ENCODE measurements at regions not wholly inside any gene's neighbourhood (a gene's known extent, or its start where the extent isn't known, plus 50 kb on each side); places are given as distances from the start of the nearest gene placed in this dataset.

DNA sequence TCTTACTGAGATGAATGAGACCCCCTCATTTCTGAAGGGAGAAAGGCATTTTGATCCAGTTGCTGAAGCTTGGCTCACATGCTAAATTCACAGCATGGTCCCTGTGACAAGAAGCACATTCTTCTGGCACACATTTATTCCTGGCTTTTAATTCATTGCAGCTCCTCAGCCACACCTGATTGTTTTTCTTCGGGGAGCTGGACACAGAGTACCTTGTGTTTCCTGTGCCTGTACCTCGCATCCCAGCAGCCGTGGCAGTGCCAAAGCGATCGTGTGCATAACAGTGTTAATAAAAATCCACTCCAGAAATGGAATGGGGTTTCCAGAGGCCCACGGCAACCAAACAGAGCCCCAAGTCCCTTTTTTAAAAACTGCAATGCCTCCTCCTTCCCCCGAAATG lies 615.3 kb upstream of the MGMT start:
- DNase-seq (ENCODE audit: low read depth in 2 of 2): no peak

DNA sequence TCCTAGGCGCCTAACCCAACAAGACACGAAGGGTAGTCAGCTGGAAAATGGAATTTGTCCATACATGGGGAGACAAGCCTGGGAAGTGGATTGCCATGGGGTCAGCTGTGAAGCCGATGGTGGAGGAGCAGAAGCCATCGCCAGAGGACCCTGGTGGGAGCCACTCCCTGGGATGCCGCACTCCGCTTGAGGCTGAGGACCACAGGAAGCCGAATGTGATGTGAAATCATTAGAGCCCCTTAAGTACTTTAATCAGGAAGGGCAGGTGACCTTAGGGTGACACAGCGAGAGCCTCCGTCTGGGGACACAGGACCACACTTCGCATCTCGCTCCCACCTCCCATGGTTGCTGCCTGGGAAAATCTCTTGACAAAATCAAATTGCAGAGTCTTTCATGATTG lies 614.6 kb upstream of the MGMT start:
- DNase-seq (ENCODE audit: low read depth in 2 of 2): no peak

DNA sequence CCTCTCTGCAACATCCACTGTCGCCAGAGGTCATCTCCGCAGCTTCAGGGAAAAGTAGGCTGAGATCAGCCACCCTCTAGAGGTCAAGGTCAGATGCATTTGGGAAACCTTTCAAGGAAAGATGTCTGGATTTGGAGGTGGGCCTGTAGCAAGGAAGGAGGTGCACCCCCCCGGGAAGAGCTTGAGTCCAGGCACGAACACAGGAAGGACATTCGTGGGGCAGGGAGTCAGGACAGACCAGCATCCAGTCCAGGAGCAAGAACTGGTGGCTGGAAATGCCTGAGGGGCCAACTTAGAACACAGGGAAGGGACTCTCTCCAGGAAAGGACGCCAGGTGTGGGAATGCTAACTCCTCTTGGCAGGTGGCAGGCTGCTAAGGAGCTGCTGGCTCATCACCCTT lies 614.1 kb upstream of the MGMT start:
- no peak for DNase-seq (ENCODE audit: low read depth in 2 of 2)

DNA sequence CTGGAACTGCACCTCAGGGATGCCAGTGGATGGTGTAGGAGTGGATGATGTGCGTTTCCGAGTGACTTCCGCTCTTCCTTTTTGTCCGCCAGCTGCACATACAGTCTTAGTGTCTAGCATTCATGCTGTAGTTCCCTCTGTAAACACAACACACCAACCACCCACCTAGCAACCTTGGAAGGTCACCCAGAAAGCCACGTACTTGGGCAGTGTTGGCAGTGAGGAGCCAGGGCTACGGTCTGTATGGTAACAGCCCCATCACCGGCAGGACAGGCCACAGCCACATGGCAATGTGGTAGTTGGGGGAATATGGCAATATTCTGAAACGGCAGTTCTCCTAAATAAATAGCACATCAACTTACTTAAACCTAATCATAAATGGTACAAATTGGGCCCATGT lies 613.5 kb upstream of the MGMT start:
- DNase-seq (ENCODE audit: low read depth in 2 of 2): no peak

DNA sequence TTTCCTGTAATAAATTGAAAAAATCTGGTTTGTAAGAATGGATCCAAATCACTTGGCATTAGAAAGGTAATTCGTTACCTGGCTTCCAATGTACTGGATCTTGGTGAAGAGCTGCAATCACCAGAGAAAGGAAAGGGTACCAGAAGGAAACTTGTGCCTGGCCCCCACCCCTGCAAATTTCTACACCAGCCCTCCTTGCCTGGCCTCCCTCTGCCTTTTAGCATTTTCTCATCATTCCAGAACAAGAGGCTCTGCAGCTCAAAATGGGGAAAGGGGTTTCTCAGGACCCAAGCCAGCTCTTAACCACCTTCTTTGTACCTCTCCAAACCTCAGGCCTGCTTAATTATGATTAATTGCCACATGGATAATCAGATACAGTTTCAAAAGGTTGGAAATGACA lies 612.8 kb upstream of the MGMT start:
- DNase-seq (ENCODE audit: low read depth in 2 of 2): no peak

DNA sequence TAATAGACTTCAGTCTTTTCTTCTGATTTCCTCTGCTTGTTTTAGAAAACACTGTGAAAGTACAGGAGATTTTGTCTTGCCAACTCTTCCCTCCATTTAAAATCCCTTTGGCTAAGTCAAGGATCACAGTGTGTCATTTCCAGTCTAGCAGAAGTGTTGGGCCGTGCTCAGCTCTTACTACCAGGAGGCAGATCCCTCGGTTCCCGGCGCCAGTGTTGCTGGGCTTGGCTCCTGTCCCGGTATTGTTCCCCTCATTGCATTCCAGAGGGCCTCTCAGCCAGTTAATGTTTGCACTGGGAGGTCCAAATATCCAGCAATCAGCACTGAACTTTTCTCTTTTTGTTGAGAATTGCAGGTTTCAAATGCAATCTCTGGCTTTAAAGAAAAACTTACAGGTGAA lies 612.1 kb upstream of the MGMT start:
- DNase-seq (ENCODE audit: low read depth in 2 of 2): no peak

DNA sequence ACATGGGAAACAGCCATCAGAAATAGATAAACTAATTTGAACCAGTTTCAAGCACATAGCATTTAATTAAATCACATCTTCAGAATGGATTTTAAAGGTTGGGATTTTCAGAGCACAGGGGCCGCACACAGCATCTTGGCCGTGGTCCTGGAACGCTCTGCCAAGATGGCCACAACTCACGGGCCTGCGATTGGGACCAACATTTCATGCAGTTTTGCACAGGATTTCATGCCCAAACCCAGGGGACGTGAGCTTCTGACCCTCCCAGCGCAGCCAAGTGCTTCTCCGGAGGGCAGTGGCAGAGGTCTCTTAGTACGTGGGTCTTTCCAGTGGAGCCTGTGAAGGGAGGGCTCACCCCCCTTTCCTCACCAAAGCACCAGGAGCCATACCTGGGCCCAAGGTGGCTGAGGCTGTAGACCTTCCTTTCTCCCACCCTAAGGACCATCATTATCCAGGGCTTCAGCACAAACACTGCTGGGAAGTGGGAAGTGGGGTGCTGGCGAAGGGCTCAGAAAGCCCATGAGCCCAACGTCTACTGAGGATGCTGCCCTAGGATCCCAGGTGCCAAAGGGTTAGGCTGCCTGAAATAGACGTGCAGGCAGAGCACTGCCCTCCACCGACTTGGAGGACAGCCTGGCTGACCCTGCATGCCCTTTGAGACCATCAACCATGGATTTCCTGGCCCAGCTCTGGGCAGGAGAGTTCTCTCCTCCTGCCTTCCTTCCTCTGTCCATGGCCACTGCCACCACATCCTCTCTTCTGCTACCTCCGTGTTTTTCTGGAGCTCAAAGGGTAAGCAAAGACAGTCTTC lies 611.2 kb upstream of the MGMT start:
- DNase-seq (ENCODE audit: low read depth in 2 of 2): no peak

DNA sequence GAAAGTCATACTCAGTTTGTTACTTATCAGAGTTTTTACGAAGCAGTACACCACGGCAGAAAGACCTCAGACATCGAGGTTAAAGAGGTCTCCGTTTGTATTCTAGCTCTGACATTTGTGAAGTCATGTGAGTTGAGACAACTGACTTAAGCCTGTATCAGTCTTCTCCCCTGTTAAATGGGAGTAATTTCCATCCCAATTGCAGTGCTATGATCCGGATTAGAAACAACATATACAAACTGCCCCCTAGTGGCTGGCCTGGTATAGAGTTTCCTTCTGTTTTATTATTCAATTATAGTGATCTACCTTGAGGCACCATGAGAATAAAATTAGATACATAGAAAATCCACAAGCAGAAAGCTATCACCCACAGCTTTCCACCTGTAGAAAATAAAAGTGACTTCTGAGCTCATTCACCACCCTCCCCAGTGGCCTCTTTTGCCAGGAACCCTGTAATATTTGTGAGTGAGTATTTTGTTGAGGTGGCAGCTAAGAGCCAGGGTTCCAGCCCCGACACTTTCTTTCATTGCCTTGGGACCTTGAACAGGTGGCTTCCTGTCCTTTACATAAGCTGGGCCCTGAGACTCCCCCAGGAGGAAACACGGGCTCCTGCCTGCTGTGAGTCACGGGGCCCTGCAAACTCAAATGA lies 607.2 kb upstream of the MGMT start:
- DNase-seq (ENCODE audit: low read depth in 2 of 2): no peak

DNA sequence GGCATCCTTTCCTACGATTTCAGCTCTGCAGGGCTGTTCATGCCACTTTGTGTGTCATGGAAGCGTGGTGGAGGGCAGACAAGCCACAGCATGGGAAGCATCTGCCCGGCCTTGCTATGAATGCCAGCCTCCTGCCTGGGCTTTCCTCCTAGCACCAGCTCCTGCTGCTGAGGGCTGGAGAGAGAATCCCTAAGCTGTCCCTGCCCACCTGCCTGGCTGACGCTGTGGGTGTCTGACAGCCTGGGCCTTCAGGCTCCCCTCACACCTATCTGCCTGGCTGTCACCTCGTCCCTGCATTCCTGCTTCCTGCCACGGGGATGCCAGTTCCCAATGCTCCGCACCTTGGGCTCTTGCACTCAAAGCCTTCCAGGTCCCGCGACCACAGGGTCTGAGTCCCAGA lies 606.5 kb upstream of the MGMT start:
- no peak for DNase-seq (ENCODE audit: low read depth in 2 of 2)

DNA sequence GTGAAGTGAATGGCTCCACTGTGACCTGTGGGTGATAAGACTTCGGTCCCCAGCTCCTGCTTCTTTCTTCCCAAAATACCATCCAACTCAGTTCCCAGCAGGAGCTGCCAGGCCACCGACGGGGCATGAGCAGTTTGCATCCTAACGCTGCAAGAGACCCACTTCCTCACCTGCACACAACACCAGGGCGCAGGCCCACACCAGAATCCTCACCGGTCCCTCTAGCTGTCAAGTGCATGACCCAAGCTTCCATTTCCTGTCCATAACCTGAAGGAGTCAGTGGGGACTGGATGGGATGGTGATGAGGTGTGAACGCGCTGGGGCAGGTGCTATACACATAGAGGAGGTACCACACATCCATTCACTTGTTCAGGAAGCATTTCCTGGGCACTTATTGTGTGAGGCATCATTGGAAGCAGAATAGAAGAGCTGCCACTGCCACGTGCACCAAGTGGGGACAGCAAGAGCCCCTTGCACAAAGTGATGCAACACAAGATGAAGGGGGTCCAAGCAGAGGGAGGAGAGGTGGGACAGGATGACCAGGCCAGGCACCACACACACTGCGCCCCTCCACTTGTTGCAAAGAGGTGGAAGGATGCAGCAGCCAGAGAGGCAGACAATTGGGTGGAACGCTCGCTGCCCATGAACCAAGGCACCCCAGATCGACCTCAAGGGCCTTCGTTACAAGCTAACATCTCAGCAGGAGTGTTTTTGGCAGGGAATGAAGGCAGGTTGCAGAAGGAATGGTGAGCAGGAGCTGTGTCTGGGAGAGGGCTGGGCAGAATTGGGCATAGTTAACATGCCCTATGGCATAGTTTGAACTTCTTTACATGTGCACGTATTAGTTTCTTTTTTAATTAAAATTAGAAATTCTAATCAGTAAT lies 605.8 kb upstream of the MGMT start:
- DNase-seq (ENCODE audit: low read depth in 2 of 2): no peak

DNA sequence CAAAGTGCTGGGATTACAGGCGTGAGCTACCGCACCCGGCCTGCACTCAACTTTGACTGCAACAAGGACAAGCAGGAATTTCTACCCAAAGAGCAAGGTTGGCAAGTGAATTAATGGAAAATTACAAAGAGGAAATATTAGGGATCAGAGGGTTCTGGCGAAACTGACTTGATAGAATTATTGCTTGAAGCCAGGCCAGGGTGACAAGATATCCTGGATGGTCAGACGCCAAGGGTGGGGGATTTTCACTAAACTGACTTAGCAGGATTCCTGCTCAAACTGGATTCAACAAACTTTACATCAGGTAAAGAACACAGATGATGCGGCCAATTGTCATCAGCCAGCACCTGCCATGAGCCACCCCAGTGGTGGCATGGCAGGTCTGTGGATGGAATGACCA lies 603.6 kb upstream of the MGMT start:
- no peak for DNase-seq (ENCODE audit: low read depth in 2 of 2)

DNA sequence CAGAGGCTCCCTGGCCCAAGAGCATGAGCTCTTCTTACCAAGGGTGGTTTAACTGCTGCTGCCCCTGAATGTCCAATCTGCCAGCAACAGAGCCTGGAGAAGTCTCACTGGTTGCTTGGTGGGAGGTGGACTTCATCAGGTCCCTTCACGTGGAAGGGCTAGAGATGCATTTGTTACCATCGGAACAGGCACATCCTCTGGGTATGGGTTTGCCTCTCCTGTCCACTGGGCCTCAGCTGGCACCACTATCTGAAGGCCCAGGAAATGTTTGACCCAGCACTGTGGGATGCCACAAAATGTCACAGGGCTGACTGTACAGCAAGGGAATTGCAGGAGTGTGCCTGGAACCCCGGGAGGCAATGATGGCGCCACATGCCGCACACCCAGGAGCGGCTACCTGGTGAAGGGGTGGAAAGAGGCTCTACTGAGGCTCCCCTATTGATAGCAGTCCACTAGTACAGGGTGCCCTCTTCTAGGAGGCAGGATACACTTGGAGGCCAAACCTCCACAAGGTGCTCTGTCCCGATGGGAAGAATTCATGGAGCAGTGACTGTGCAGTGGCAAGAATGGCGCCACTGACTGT lies 603.1 kb upstream of the MGMT start:
- DNase-seq (ENCODE audit: low read depth in 2 of 2): no peak

DNA sequence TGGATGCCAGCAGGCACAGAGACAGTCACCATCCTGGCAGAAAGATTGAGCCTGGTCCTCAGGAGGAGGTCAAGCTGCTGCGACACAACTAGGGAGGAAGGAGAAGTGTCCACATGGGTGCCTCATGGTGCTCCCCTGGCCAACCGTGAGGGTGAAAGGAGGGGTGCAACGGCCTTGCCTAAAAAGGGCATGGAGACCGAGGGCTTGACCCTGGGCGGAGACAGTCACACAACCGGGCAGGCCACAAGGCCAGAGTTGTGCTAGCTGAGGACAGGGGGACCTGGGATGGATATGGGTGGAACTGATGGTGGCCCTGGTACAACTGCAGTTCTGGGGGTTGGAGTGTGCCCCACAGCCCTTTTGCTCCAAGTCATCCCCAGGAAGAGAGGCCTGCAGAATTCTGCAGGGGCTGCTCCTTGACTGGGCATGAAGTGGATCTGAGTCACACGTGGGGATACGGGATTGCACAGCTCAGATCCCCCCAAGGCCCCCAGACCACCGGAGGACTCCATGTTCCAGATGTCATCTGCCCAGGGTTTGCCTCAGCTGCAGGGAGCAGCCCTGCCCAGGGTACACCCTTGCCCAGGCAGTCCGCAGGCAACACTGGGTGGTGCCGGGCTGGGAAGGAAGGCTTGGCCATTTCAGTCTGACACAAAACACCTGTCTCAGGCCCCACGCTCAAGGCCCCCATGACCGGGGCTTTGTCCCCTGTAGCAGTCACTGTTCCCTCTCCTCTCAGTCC lies 602.3 kb upstream of the MGMT start:
- no peak for DNase-seq (ENCODE audit: low read depth in 2 of 2)

DNA sequence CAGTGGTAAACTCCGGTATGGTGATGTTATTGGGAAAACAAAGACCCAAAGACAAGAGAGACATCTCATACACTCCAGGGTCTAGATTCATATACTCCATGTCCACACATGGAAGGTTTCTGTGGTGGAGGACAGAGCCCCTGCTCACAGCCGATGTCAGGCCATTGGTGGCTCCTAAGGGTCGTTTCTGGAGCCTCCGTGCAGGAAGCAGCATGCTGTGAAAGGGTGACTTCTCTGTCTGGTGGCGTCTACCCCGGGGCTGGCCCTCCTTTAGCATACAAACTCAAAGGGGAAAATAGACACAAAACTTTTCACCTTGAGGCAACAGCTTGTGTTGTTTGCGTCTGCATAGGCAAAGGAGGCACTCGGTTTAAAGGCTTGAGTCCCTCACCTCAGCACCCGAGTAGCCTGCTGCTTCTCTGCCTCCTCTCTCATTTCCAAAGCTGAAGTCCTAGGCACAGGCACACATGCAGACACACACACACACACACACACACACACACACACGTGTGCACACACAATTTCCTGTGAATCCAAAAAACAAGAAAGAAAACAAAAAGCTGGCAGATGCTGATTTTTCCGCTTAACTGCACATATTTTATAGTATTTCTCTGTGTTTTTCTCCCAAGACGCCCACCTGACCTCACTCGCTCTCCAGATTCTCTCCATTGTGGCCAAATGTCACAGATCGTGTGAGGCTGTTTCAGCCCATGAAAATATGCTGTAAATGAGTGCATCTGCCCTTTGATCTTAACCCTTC lies 601.4 kb upstream of the MGMT start:
- no peak for DNase-seq (ENCODE audit: low read depth in 2 of 2)

DNA sequence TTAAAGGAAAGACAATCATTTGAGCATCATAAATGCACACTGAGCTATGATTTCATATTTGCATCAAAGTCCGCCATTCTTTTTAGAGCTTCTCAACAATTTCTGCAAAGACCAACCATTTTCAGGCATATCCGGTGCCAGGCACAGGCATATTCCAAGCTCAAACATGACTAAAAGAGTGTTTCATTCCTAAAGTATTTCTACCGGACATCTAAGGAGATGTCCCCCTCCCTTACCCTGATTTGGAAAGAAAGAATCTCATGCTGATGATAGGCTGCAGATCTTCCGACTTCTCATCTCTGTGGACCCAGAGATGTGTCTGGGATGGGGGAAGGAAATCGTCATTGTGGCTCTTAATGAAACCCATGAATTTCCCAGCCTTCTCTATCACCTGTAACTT lies 600.5 kb upstream of the MGMT start:
- DNase-seq (ENCODE audit: low read depth in 2 of 2): no peak

DNA sequence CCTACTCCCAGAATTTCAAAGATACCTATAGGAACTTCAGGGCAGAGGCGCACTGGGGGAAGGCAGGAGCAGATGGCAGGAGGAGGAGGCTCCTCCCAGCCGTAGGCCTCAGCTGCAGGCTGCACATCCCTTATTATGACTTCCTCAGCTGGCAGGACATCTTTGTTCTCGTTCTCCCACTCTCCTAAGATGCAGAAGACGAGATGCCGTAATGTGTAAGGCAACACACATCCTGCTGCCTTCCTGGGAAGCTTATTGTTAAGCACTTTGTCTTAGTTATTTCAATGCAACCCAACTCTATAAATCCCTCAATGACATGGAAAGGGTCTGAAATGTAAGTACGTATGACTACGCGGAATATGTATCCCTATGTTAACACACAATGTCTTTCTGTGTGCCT lies 599.8 kb upstream of the MGMT start:
- DNase-seq (ENCODE audit: low read depth in 2 of 2): no peak

DNA sequence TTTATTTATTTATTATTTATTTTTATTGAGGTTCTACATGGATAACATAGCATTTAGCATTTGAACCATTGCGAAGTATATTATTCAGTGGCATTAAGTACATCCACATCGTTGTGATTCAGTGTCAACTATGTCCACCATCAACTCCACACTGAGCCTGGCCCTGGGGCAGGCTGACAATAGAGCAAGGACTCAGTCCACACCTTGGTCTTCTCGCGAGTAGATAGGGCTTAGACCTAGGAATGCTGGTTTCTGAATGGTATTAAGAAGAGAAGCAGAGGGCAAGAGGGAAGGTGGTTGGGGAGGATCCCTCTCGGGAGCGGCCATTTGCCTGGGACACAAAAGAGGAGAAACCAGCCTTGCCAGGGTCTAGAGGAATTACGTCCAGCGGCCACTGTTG lies 599.2 kb upstream of the MGMT start:
- DNase-seq (ENCODE audit: low read depth in 2 of 2): no peak

DNA sequence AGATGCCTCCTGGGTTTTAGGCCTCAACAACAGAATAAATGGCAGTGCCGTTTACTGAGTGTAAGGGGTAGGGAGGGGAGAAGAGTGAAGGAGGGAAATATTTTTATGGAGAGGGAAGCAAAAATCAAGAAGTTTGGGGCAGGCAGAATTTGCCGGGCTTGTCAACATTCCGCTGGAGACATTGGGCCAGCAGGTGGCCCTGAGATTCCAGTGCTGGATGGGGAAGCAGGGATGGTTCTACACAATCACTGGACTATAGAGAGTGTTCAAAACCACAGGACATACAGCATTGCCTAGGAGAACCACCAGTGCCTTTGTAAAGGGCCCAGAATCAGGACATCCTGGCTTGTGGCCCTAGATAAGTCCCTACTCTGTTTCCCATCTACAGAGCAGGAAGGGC lies 598.6 kb upstream of the MGMT start:
- DNase-seq (ENCODE audit: low read depth in 2 of 2): no peak

DNA sequence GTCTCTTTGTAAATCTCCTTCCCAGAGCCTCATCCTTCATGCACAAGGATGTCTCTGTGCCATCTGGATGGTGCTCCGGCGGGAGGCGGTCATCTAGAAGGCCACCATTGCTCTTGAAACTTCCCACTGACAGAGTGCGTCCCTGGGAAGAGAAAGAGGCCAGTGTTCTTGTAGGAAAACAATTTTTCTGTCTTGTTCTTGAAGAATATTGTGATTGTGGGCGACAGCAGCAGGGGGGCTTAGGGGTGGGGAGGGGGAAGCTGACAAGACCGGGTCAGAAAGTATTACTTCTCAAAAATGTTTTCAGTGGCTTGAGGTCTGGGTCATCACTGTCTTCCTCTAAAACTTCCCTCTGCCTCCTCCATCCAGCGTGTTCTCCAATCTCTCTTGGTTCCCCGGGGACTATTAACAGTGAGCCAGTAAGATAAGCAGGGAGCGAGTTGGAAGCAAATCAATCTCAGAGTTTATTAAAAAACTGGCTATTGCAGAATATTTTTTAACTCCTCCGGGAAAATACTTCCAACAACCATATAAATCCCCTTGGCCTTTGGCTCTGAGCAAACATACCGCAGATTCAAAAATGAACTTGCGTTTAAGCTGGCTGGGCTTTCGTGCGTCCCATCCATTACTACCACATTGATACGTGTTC lies 597.8 kb upstream of the MGMT start:
- DNase-seq (ENCODE audit: low read depth in 2 of 2): no peak

DNA sequence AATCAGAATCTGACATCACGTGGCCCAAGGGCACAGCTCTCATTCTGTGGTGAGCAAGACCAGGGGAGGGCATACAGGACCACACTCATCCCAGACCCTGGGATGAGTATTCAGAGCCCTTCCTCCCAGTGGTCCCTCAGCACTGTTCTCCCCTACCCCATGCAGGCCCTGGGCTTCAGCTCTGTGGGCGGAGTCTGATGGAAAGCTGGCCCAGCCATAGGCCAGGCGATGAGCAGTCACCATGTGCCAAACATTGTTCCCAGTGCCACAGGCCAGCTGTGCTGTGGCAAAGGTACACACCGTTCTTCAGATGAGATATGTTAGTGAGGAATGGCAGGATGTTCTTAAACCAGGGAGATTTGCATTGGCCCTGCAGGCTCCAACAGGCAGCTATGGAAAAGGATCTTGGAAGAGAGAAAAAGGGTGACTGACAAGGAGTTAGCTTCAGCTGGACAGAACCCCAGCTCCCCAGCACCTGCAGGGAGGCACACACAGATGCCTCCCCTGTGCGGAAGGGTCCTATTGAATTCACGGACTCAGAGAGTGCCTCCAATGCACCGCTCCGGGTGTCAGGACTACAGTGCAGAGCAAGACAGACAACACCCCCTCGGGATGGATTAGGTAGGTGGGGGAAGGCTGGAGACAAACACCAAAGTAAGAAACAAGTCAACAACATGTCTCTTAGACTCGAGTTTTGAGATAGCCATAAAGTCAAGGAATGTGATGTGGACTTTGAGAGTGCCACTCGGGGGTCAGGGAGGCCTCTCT lies 596.0 kb upstream of the MGMT start:
- DNase-seq (ENCODE audit: low read depth in 2 of 2): no peak

All from stimulated activated CD8-positive, alpha-beta memory T cell treated with anti-CD3 and anti-CD28 coated beads, Interleukin-7, amount 100 ng/mL, for 1 hour (primary cell).